ENCODE measurements at regions not wholly inside any gene's neighbourhood (a gene's known extent, or its start where the extent isn't known, plus 50 kb on each side); places are given as distances from the start of the nearest gene placed in this dataset.

DNA sequence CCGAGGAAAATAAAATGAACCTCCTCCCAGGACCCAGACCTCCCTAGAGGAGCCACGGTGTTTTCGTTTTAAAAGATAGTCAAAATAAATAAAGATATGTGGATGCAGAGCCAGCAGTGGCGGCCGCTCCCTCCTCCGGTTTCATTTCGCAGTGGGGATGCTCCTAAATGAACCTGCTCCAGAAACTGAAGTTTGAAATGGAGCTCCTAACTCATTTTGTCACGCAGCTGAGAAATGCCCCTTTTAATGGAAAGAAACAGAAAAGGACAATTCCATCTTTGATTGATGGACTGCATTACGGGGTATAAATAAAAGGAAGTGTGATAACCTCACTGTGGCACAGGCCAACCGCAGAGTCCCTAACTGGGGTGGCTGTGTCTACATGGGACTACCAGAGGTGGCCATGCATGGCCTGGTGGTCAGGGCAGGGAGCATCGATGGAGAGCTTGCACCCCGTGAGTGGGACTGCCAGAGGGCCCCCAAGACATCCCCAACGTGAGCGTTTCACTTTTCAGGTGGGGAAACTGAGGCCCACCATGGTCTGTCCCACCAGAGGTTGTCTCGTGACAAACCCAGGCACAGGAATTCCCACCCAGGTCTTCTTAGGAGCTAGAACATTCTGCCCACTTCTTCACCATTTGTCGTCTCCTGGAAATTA, 426.6 kb downstream of the BRD1 start:
- Histone ChIP-seq H3K9ac (ENCODE audit: low read length) (no peak overlapping the region), H4K20me1 (ENCODE audit: insufficient read depth) (no peaks in the 10 kb centered on the region), H3K36me3 (ENCODE audit: control insufficient read depth in 1 of 2, insufficient read depth in 2 of 2, low read length in 2 of 2) (no peaks in the 10 kb centered on the region), H3K79me2 (ENCODE audit: insufficient read depth, low read length) (no peaks in the 10 kb centered on the region), H3K9me3 (ENCODE audit: control insufficient read depth in 1 of 2, insufficient read depth in 1 of 2, low read depth in 1 of 2, low read length in 2 of 2) (no peaks in the 10 kb centered on the region), H3K27ac (ENCODE audit: low read depth, low read length) (no peak overlapping the region), H3K4me1 (ENCODE audit: control insufficient read depth in 1 of 2, insufficient read depth in 2 of 2, low read length in 2 of 2) (no peaks in the 10 kb centered on the region), H3K27me3 (ENCODE audit: insufficient read depth, low read length) (peaks cover 2% of the 10 kb centered on the region; the same call in 1 of the 2 replicates), H3K4me3 (replicated peaks in 1 of 2; ENCODE audit: low read depth in 1 of 2, low read length in 2 of 2) (no peak overlapping the region), H2AFZ (ENCODE audit: low read depth, low read length, poor library complexity, severe bottlenecking) (no peak overlapping the region), H3K4me2 (ENCODE audit: low read length) (no peak overlapping the region), H3K9me2 (ENCODE audit: insufficient read depth) (no peaks in the 10 kb centered on the region)
- ChIA-PET CTCF (no interaction called here), POLR2A (no interaction called here), RAD21 (ENCODE audit: low non-redundant PET in 1 of 2, low total read pairs in 2 of 2, uncharacterized antibody in 2 of 2, unreplicated experiment in 2 of 2) (no interaction called here)
- ATAC-seq (no peak), DNase-seq (ENCODE audit: low read depth, low spot score) (no peak)
- no peak for TF ChIP-seq POLR2A (IDR thresholded peaks at IDR 0.05; ENCODE audit: borderline replicate concordance, extremely low read depth, insufficient read depth, insufficient read length)
- no peak for TF ChIP-seq SRF (IDR thresholded peaks at IDR 0.05; ENCODE audit: low read depth)
- TF ChIP-seq ZNF274 (IDR thresholded peaks at IDR 0.05; ENCODE audit: low read depth, low read length), result no peak
- no peak for TF ChIP-seq JUND (IDR thresholded peaks at IDR 0.05)
- TF ChIP-seq SIN3A (IDR thresholded peaks at IDR 0.05; ENCODE audit: low read depth), result no peak
- no peak for TF ChIP-seq CEBPB (IDR thresholded peaks at IDR 0.05; ENCODE audit: low read depth)
- no peak for TF ChIP-seq POLR2AphosphoS5 (IDR thresholded peaks at IDR 0.05; ENCODE audit: low read depth, low read length)
- TF ChIP-seq ZFX (IDR thresholded peaks at IDR 0.05), result no peak
- no peak for TF ChIP-seq EZH2 (IDR thresholded peaks at IDR 0.05)
- TF ChIP-seq TCF7L2 (IDR thresholded peaks at IDR 0.05; ENCODE audit: borderline replicate concordance, extremely low read depth, insufficient read depth, insufficient read length), result no peak
- TF ChIP-seq, protein P1, sequence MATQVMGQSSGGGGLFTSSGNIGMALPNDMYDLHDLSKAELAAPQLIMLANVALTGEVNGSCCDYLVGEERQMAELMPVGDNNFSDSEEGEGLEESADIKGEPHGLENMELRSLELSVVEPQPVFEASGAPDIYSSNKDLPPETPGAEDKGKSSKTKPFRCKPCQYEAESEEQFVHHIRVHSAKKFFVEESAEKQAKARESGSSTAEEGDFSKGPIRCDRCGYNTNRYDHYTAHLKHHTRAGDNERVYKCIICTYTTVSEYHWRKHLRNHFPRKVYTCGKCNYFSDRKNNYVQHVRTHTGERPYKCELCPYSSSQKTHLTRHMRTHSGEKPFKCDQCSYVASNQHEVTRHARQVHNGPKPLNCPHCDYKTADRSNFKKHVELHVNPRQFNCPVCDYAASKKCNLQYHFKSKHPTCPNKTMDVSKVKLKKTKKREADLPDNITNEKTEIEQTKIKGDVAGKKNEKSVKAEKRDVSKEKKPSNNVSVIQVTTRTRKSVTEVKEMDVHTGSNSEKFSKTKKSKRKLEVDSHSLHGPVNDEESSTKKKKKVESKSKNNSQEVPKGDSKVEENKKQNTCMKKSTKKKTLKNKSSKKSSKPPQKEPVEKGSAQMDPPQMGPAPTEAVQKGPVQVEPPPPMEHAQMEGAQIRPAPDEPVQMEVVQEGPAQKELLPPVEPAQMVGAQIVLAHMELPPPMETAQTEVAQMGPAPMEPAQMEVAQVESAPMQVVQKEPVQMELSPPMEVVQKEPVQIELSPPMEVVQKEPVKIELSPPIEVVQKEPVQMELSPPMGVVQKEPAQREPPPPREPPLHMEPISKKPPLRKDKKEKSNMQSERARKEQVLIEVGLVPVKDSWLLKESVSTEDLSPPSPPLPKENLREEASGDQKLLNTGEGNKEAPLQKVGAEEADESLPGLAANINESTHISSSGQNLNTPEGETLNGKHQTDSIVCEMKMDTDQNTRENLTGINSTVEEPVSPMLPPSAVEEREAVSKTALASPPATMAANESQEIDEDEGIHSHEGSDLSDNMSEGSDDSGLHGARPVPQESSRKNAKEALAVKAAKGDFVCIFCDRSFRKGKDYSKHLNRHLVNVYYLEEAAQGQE (IDR thresholded peaks at IDR 0.05; ENCODE audit: low read depth), result no peak
- TF ChIP-seq EZH2phosphoT487 (IDR thresholded peaks at IDR 0.05; ENCODE audit: borderline replicate concordance), result no peak
- TF ChIP-seq SP1 (IDR thresholded peaks at IDR 0.05; ENCODE audit: low read depth), result no peak
- TF ChIP-seq, protein P2, sequence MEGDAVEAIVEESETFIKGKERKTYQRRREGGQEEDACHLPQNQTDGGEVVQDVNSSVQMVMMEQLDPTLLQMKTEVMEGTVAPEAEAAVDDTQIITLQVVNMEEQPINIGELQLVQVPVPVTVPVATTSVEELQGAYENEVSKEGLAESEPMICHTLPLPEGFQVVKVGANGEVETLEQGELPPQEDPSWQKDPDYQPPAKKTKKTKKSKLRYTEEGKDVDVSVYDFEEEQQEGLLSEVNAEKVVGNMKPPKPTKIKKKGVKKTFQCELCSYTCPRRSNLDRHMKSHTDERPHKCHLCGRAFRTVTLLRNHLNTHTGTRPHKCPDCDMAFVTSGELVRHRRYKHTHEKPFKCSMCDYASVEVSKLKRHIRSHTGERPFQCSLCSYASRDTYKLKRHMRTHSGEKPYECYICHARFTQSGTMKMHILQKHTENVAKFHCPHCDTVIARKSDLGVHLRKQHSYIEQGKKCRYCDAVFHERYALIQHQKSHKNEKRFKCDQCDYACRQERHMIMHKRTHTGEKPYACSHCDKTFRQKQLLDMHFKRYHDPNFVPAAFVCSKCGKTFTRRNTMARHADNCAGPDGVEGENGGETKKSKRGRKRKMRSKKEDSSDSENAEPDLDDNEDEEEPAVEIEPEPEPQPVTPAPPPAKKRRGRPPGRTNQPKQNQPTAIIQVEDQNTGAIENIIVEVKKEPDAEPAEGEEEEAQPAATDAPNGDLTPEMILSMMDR (IDR thresholded peaks at IDR 0.05 in 2 of 3, conservative IDR thresholded peaks at IDR 0.05 in 1 of 3; ENCODE audit: borderline replicate concordance in 1 of 3, insufficient read depth in 1 of 3, low read depth in 2 of 3, low read length in 2 of 3), result no peak
- TF ChIP-seq CBX3 (IDR thresholded peaks at IDR 0.05; ENCODE audit: low read depth), result no peak
- no TSS peak for BruUV-seq (replicated peaks)
- intact Hi-C loops (cut with micrococcal nuclease), result no loop called here
